Upper lobe of right lung (tissue), 1 donor: ENCODE measurements at regions not wholly inside any gene's neighbourhood (a gene's known extent, or its start where the extent isn't known, plus 50 kb on each side); places are given as distances from the start of the nearest gene placed in this dataset.

ENCODE experiments used
- ATAC-seq: fragments of 200-7000 bp; cut with Tn5 transposase; one replicate; pipeline ENCODE4 v1.9.1; 2020; ENCODE audit warnings: mild to moderate bottlenecking, moderate library complexity
- DNase-seq: peaks from one replicate; pipeline ENCODE4 v3.0.0-alpha.2; 2020
- H3K27ac ChIP-seq: fragments of 200-600 bp; one replicate; pipeline ENCODE4 v1.8.0; 2022
- H3K27me3 ChIP-seq: fragments of 200-600 bp; one replicate; pipeline ENCODE4 v1.8.0; 2022; ENCODE audit warnings: mild to moderate bottlenecking
- H3K36me3 ChIP-seq: fragments of 200-600 bp; one replicate; pipeline ENCODE4 v1.8.0; 2022
- H3K4me1 ChIP-seq: fragments of 200-600 bp; one replicate; pipeline ENCODE4 v1.8.0; 2022
- H3K4me3 ChIP-seq: fragments of 200-600 bp; one replicate; pipeline ENCODE4 v1.8.0; 2022; ENCODE audit warnings: mild to moderate bottlenecking
- H3K9me3 ChIP-seq: fragments of 200-600 bp; one replicate; pipeline ENCODE4 v1.8.0; 2022
- CTCF ChIP-seq: fragments of 200-600 bp; IDR thresholded peaks from one replicate; pipeline ENCODE4 v1.8.0; 2022; ENCODE audit warnings: antibody characterized with exemption
- intact Hi-C: fragments of 100-400 bp; cut with DNase I; formaldehyde crosslinking; loops from one replicate; pipeline ENCODE4 v1.11.0; 2022
- donor health status: DM: no; HTN: yes; CAD: no; lungs with severe emphysema.

GRCh38 chr10:130453036-130453720 is 317.0 kb downstream of the GLRX3 start:
- intact Hi-C loops = no loop called here
- H3K36me3 ChIP-seq = no peaks in the 10 kb centered on the region
- TF ChIP-seq CTCF = no peak
- no peak for ATAC-seq
- H3K9me3 ChIP-seq = no peaks in the 10 kb centered on the region
- DNase-seq = no peak
- H3K4me3 ChIP-seq = no peak overlapping the region
- no peaks in the 10 kb centered on the region for H3K4me1 ChIP-seq
- H3K27ac ChIP-seq = no peak overlapping the region
- H3K27me3 ChIP-seq = no peaks in the 10 kb centered on the region

- Histone ChIP-seq H3K36me3 (no peaks in the 10 kb centered on the region), H3K4me3 (no peak overlapping the region), H3K9me3 (no peaks in the 10 kb centered on the region), H3K4me1 (no peaks in the 10 kb centered on the region), H3K27ac (no peak overlapping the region), H3K27me3 (no peaks in the 10 kb centered on the region)
- peak; percentile 16 for ATAC-seq
- no peak for TF ChIP-seq CTCF
- intact Hi-C loops = no loop called here
- no peak for DNase-seq
Measured at GRCh38 chr10:130453721-130454542, 317.7 kb downstream of the GLRX3 start.

- Histone ChIP-seq H3K9me3 (no peaks in the 10 kb centered on the region), H3K36me3 (no peaks in the 10 kb centered on the region), H3K27me3 (no peaks in the 10 kb centered on the region), H3K4me1 (no peaks in the 10 kb centered on the region), H3K4me3 (no peak overlapping the region), H3K27ac (no peak overlapping the region)
- DNase-seq (no peak), ATAC-seq (no peak)
- intact Hi-C loops = no loop called here
- no peak for TF ChIP-seq CTCF
Measured at GRCh38 chr10:130454543-130455000, 318.4 kb downstream of the GLRX3 start.

GRCh38 chr10:130455111-130455695 is 319.0 kb downstream of the GLRX3 start:
- no peak for DNase-seq
- no peak overlapping the region for H3K4me3 ChIP-seq
- no peaks in the 10 kb centered on the region for H3K36me3 ChIP-seq
- TF ChIP-seq CTCF = no peak
- no peaks in the 10 kb centered on the region for H3K4me1 ChIP-seq
- H3K27me3 ChIP-seq = no peaks in the 10 kb centered on the region
- ATAC-seq = no peak
- no peaks in the 10 kb centered on the region for H3K9me3 ChIP-seq
- intact Hi-C loops = no loop called here
- H3K27ac ChIP-seq = no peak overlapping the region

GRCh38 chr10:130455791-130456190 is 319.6 kb downstream of the GLRX3 start:
- H3K27ac ChIP-seq = no peak overlapping the region
- no peaks in the 10 kb centered on the region for H3K9me3 ChIP-seq
- no peaks in the 10 kb centered on the region for H3K36me3 ChIP-seq
- intact Hi-C loops = no loop called here
- no peaks in the 10 kb centered on the region for H3K4me1 ChIP-seq
- DNase-seq = no peak
- ATAC-seq = no peak
- no peak overlapping the region for H3K4me3 ChIP-seq
- TF ChIP-seq CTCF = no peak
- no peaks in the 10 kb centered on the region for H3K27me3 ChIP-seq
